PFSK-1 (cell line): ENCODE measurements at regions not wholly inside any gene's neighbourhood (a gene's known extent, or its start where the extent isn't known, plus 50 kb on each side); places are given as distances from the start of the nearest gene placed in this dataset.

Experiments
- POLR2AphosphoS5 ChIP-seq: IDR thresholded peaks from 2 replicates; pipeline ENCODE4 v1.6.1; 2012; ENCODE audit warnings: low read depth, mild to moderate bottlenecking, control low read depth, low read length, moderate library complexity
- TF ChIP-seq, protein P1 (sequence below), 2 experiments: IDR thresholded peaks; 2 replicates each; pipeline versions ENCODE4 v1.6.1 to v1.8.0; 2011 to 2012; ENCODE audit warnings: low read depth in 2 of 2, low read length in 2 of 2, control low read depth in 1 of 2, inconsistent platforms in 1 of 2, mild to moderate bottlenecking in 1 of 2, moderate library complexity in 1 of 2; ENCODE audit not compliant: insufficient read depth in 1 of 2

DNA sequence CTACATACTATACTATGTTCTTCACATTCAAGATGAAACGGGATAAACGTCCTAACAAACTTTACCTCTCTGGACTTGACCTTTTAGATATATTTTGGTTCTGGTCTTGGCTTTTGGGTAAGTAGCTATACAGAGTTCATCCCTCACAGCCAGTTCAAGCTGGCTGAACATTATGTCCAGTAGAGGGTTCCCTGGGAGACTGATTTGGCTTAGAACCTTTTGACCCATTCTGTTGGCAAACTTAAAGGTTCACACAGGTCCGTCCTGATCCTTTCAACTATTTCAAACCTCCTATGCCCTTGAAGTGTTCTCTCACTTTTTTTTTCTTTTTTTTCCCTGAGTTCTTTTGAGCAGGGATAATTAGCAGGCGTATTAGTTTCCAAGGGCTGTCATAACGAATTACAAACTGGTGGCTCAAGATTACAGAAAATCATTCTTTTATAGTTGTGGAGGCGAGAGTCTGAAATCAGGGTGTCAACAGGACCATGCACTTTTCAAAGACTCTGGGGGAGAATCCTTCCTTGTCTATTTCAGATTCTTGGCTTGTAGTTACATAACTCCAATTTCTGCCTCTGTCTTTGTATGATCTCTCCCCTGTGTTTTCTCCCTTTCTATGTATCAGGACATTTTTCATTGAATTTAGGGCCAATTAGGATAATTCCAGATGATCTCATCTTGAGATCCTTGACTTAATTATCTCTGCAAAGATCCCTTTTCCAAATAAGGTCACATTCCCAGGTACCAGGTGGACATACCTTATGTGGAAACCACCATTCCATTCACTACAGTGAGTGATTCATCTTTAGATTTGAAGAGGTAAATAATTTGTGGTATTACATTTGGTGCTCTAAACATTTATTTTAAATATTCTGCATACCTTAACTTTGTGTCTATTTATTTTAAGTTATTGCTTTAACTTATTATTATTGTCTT, 257.4 kb upstream of the USP25 start:
- TF ChIP-seq, protein P1, sequence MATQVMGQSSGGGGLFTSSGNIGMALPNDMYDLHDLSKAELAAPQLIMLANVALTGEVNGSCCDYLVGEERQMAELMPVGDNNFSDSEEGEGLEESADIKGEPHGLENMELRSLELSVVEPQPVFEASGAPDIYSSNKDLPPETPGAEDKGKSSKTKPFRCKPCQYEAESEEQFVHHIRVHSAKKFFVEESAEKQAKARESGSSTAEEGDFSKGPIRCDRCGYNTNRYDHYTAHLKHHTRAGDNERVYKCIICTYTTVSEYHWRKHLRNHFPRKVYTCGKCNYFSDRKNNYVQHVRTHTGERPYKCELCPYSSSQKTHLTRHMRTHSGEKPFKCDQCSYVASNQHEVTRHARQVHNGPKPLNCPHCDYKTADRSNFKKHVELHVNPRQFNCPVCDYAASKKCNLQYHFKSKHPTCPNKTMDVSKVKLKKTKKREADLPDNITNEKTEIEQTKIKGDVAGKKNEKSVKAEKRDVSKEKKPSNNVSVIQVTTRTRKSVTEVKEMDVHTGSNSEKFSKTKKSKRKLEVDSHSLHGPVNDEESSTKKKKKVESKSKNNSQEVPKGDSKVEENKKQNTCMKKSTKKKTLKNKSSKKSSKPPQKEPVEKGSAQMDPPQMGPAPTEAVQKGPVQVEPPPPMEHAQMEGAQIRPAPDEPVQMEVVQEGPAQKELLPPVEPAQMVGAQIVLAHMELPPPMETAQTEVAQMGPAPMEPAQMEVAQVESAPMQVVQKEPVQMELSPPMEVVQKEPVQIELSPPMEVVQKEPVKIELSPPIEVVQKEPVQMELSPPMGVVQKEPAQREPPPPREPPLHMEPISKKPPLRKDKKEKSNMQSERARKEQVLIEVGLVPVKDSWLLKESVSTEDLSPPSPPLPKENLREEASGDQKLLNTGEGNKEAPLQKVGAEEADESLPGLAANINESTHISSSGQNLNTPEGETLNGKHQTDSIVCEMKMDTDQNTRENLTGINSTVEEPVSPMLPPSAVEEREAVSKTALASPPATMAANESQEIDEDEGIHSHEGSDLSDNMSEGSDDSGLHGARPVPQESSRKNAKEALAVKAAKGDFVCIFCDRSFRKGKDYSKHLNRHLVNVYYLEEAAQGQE (IDR thresholded peaks at IDR 0.05; ENCODE audit: insufficient read depth in 1 of 2, low read depth in 2 of 2, low read length in 2 of 2), result no peak
- no peak for TF ChIP-seq POLR2AphosphoS5
